Adrenal gland (tissue), 5 donors: ENCODE measurements at regions not wholly inside any gene's neighbourhood (a gene's known extent, or its start where the extent isn't known, plus 50 kb on each side); places are given as distances from the start of the nearest gene placed in this dataset.

Experiments used
- CTCF ChIP-seq, 6 experiments: fragments of 450-650 bp in 4 of 6; fragments of 200-600 bp in 2 of 6; sonication (generic) in 1 of 6; IDR thresholded peaks; 1 replicate in 5 of 6; 2 replicates in 1 of 6; pipeline versions ENCODE4 v1.5.1 to v1.8.0; 2016 to 2021; ENCODE audit warnings: antibody characterized with exemption in 6 of 6, mild to moderate bottlenecking in 2 of 6, moderate library complexity in 1 of 6
- POLR2A ChIP-seq, 2 donors: fragments of 450-650 bp; IDR thresholded peaks; one replicate each; pipeline ENCODE4 v1.6.1; 2017; ENCODE audit warnings: antibody characterized with exemption in 2 of 2, mild to moderate bottlenecking in 2 of 2, moderate library complexity in 1 of 2
- donor health status: DM: no; HTN: no; CAD: no.

GRCh38 chr10:7481368-7481765, 70.5 kb upstream of the SFMBT2 start:
- TF ChIP-seq CTCF (IDR thresholded peaks at IDR 0.05) (no peak), POLR2A (IDR thresholded peaks at IDR 0.05) (no peak)
